ENCODE measurements at regions not wholly inside any gene's neighbourhood (a gene's known extent, or its start where the extent isn't known, plus 50 kb on each side); places are given as distances from the start of the nearest gene placed in this dataset.
"Not testable (repeated sequence)": the region's sequence is repeated elsewhere in the genome, so short reads cannot be mapped to it uniquely, and the experiment has no call there.

GRCh38 chr19:30256496-30256850 is 115.7 kb upstream of the ZNF536 start:
- no peak for ATAC-seq
- DNase-seq = no peak
- intact Hi-C loops (cut with DNase I) = no loop called here
- H3K4me3 ChIP-seq = no peak overlapping the region
- no peaks in the 10 kb centered on the region for H3K4me1 ChIP-seq
- peaks cover 52% of the 10 kb centered on the region for H3K27me3 ChIP-seq (ENCODE audit: low read depth)
- H3K36me3 ChIP-seq = no peaks in the 10 kb centered on the region
- no peak overlapping the region for H3K27ac ChIP-seq
- no peaks in the 10 kb centered on the region for H3K9me3 ChIP-seq
- TF ChIP-seq, protein P1, sequence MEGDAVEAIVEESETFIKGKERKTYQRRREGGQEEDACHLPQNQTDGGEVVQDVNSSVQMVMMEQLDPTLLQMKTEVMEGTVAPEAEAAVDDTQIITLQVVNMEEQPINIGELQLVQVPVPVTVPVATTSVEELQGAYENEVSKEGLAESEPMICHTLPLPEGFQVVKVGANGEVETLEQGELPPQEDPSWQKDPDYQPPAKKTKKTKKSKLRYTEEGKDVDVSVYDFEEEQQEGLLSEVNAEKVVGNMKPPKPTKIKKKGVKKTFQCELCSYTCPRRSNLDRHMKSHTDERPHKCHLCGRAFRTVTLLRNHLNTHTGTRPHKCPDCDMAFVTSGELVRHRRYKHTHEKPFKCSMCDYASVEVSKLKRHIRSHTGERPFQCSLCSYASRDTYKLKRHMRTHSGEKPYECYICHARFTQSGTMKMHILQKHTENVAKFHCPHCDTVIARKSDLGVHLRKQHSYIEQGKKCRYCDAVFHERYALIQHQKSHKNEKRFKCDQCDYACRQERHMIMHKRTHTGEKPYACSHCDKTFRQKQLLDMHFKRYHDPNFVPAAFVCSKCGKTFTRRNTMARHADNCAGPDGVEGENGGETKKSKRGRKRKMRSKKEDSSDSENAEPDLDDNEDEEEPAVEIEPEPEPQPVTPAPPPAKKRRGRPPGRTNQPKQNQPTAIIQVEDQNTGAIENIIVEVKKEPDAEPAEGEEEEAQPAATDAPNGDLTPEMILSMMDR (IDR thresholded peaks at IDR 0.05) = no peak

DNA sequence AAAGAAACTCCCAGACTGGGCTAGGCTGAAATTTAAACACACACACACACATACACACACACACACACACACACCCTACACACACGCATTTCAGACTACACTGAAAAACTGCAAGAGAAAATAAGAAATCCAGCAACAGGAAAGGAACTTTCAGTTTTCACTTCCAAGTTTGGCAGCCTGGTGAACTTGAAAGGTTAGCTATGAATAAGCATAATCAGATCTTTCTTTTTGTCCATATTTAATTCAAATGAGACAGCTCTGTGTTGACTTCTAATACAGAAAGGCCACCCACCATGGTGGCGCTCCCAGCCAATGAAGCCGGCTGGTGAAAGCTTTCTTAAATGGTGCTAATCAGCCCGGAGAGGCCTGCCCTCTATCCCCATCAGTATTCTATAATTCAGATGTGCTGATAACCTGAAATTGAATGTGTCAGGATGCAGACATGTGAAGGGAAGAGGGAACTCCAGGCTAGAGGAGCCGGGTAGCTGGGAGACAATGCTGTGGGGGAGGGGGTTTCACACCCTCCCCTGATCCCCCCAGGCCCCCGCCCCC is 108.3 kb upstream of the ZNF536 start:
- intact Hi-C loops (cut with DNase I) = no loop called here
- H3K27ac ChIP-seq = no peak overlapping the region

DNA sequence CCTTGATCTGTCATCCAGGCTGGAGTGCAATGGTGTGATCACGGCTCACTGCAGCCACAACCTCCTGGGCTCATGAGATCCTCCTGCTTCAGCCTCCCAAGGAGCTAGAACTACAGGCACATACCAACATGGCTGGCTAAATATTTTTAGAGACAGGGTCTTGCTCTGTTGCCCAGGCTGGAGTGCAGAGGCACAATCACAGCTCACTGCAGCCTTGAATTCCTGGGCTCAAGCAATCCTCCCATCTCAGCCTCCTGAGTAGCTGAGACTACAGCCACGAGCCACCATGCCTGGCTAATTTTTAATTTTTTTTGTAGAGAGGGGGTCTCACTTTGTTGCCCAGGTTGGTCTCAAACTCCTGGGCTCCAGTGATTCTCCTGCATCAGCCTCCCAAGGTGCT is 106.3 kb upstream of the ZNF536 start:
- ATAC-seq; H3K4me1 ChIP-seq; DNase-seq; H3K4me3 ChIP-seq; intact Hi-C loops (cut with DNase I); H3K36me3 ChIP-seq; H3K27ac ChIP-seq; H3K9me3 ChIP-seq: not testable (repeated sequence)
- peaks cover 20% of the 10 kb centered on the region for H3K27me3 ChIP-seq (ENCODE audit: low read depth)

More for the DNA sequence above, 108.3 kb upstream of the ZNF536 start:
- DNase-seq = no peak
- H3K36me3 ChIP-seq = no peaks in the 10 kb centered on the region
- no peaks in the 10 kb centered on the region for H3K9me3 ChIP-seq
- ATAC-seq = no peak
- H3K27me3 ChIP-seq (ENCODE audit: low read depth) = peaks cover 34% of the 10 kb centered on the region
- H3K4me3 ChIP-seq = no peak overlapping the region
- TF ChIP-seq, protein P1 (IDR thresholded peaks at IDR 0.05) = no peak
- H3K4me1 ChIP-seq = no peaks in the 10 kb centered on the region

DNA sequence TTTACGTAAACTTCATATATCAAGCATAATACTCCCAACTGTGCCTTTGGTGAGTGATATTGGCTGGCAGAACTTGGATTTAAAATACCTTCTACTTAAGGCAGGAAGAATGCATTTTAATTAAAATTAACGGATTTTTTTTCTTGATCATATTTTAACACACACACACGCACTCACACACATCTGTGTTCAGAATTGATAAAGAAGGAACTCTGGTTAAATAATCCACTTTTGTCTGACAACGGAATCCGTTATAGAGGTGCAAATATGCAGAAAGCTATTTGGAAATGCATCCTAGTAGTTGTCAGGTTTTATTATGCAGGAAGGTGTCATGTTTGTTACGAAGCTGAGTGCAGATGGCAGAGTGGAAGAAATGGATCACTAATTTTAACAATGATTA is 105.5 kb upstream of the ZNF536 start:
- DNase-seq (no peak), ATAC-seq (no peak)
- TF ChIP-seq, protein P1 (IDR thresholded peaks at IDR 0.05) = no peak
- no peak overlapping the region for H3K27ac ChIP-seq
- H3K9me3 ChIP-seq = no peaks in the 10 kb centered on the region
- no peaks in the 10 kb centered on the region for H3K36me3 ChIP-seq
- peaks cover 21% of the 10 kb centered on the region for H3K27me3 ChIP-seq (ENCODE audit: low read depth)
- intact Hi-C loops (cut with DNase I) = no loop called here
- no peak overlapping the region for H3K4me3 ChIP-seq
- no peaks in the 10 kb centered on the region for H3K4me1 ChIP-seq

DNA sequence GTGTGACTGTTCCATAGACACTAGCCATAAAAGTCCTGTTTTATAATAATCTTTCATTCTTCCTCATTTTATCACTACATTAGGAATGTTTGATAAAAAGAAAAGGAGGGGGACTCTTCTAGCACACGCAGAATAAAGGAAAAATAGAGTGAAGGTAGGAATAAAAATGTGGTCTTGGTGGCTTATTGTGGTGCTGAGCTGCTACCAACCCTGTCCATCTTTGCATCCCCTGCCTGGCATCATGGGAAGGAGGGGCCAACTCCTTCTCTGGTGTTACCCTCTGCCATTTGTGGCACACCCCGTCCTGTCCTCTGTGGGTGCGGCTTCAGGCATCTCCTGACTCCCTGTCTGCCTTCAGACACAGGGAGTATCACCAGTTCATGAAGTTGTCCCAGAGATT is 104.9 kb upstream of the ZNF536 start:
- Histone ChIP-seq H3K4me1 (no peaks in the 10 kb centered on the region), H3K27me3 (ENCODE audit: low read depth) (peaks cover 18% of the 10 kb centered on the region), H3K9me3 (no peaks in the 10 kb centered on the region), H3K27ac (no peak overlapping the region), H3K4me3 (no peak overlapping the region), H3K36me3 (no peaks in the 10 kb centered on the region)
- TF ChIP-seq, protein P1 (IDR thresholded peaks at IDR 0.05) = no peak
- ATAC-seq (no peak), DNase-seq (no peak)
- intact Hi-C loops (cut with DNase I) = no loop called here

DNA sequence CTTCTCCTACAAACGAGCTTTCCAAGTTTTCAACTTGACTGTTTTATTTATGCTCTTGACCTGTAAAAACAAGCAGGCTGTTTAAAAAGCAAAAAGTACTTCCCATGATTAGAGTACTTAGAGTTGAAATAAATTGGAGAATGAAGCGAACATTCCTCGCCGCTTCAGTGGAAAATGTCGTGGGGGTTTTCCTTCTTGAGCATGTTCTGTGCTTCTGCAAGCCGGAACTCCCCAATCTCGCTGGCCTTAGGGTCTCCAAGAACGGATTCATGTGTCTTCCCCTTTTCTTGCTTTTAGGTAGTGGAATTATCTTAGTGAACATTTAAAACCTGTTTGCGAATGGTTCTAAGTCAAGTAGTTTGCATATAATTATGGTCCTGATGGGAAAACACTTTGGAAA is 103.6 kb upstream of the ZNF536 start:
- TF ChIP-seq, protein P1 (IDR thresholded peaks at IDR 0.05) = no peak
- no peak overlapping the region for H3K4me3 ChIP-seq
- H3K27me3 ChIP-seq (ENCODE audit: low read depth) = peaks cover 14% of the 10 kb centered on the region
- H3K4me1 ChIP-seq = no peaks in the 10 kb centered on the region
- H3K27ac ChIP-seq = no peak overlapping the region
- H3K36me3 ChIP-seq = no peaks in the 10 kb centered on the region
- DNase-seq = no peak
- no peak for ATAC-seq
- intact Hi-C loops (cut with DNase I) = no loop called here
- peaks cover 8% of the 10 kb centered on the region for H3K9me3 ChIP-seq

All from lower lobe of right lung (tissue), 2 donors.